ENCODE measurements at regions not wholly inside any gene's neighbourhood (a gene's known extent, or its start where the extent isn't known, plus 50 kb on each side); places are given as distances from the start of the nearest gene placed in this dataset.

DNA sequence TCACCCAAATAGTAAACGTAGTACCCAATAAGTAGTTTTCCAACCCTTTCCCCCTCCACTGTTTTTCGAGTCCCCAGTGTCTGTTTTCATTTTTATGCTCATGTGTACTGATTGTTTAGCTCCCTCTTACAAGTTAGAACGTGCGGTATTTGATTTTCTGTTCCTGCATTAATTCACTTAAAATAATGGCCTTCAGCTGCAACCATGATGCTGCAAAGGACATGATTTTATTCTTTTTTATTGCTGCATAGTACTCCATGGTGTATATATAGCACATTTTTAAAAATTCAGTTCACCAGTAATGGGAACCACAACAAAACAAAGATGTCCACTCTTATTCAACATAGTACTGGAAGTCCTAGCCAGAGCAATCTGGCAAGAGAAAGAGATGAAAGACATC is 72.8 kb downstream of the DUSP6 start:
- intact Hi-C loops (cut with DNase I; ENCODE audit: low total_unique reads): no loop called here
- 90 to 91% methylated on average over 4 of the region's 4 CpGs for WGBS, 2 donors
- no peak overlapping the region for H3K4me3 ChIP-seq (ENCODE audit: low read depth, poor library complexity, severe bottlenecking)
- TF ChIP-seq POLR2A (IDR thresholded peaks at IDR 0.05): no peak
- TF ChIP-seq, protein P1, sequence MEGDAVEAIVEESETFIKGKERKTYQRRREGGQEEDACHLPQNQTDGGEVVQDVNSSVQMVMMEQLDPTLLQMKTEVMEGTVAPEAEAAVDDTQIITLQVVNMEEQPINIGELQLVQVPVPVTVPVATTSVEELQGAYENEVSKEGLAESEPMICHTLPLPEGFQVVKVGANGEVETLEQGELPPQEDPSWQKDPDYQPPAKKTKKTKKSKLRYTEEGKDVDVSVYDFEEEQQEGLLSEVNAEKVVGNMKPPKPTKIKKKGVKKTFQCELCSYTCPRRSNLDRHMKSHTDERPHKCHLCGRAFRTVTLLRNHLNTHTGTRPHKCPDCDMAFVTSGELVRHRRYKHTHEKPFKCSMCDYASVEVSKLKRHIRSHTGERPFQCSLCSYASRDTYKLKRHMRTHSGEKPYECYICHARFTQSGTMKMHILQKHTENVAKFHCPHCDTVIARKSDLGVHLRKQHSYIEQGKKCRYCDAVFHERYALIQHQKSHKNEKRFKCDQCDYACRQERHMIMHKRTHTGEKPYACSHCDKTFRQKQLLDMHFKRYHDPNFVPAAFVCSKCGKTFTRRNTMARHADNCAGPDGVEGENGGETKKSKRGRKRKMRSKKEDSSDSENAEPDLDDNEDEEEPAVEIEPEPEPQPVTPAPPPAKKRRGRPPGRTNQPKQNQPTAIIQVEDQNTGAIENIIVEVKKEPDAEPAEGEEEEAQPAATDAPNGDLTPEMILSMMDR (IDR thresholded peaks at IDR 0.05): no peak
- no peak for DNase-seq (ENCODE audit: low spot score in 2 of 2)

DNA sequence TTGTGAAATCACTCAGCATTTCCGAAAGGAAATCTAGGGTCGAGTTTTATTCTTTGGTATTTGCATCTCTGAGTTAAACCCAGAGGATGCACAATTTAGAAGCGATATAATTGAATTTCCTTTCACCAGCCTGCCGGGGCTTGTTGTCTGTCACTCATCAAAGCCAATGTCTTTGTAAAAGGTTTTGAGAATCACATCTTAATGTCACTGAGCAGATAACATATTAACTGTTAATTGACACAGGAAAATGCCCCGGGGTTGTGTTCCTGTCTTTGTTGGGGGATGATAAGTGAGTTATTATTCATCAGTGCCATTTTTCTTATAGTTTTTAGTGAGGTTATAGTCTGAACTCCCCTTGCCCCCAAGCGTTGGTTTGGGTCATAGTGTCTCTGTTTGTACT is 73.4 kb downstream of the DUSP6 start:
- no peak overlapping the region for H3K4me3 ChIP-seq (ENCODE audit: low read depth, poor library complexity, severe bottlenecking)
- DNase-seq (ENCODE audit: low spot score in 2 of 2): no peak
- WGBS, 2 donors: 41 to 45% methylated on average over 6 of the region's 6 CpGs
- intact Hi-C loops (cut with DNase I; ENCODE audit: low total_unique reads): no loop called here
- TF ChIP-seq POLR2A (IDR thresholded peaks at IDR 0.05): no peak

DNA sequence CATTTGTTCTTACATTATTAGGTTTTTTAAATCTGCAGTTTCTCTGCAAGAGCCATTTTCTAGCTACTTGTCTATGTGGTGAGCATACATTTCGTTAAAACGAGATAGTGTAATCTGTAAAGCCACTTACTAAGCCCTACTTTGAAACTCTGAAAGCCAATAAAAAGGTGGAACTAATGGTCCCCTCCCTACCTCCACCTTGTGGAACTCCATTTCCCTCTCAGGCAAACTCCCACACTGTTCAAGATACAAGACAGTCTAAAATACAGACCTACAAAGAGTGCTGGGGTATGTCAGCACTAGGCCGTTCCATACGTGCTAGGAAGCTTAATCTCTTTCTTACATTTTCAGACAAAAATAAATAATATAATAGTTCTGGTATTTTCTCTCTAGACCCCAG is 74.1 kb downstream of the DUSP6 start:
- intact Hi-C loops (cut with DNase I; ENCODE audit: low total_unique reads): no loop called here
- WGBS, 2 donors: 96 to 99% methylated on average over 4 of the region's 4 CpGs
- no peak for DNase-seq (ENCODE audit: low spot score in 2 of 2)

DNA sequence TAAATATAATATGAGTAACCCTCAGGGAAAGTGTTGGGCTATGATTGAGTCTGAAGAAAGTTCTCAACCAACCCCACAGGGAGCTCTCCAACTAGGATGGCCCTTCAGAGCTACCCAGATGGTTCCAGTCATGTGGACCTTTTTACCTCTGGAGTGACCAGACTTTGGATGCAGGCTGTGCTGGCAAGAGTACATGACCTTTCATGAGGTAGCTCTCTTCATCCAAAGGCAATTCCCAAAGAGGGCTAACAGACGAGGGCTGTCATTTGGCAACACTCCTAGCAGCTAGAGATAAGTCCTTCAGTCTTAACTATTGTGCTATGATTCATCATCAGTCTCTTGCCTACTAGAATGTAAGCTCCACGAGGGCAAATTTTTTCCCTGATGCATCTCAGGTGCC is 75.4 kb downstream of the DUSP6 start:
- TF ChIP-seq POLR2A (IDR thresholded peaks at IDR 0.05): no peak
- TF ChIP-seq, protein P1 (IDR thresholded peaks at IDR 0.05): no peak
- WGBS, 2 donors: 81 to 85% methylated on average over 2 of the region's 2 CpGs
- DNase-seq (ENCODE audit: low spot score in 2 of 2): no peak
- intact Hi-C loops (cut with DNase I; ENCODE audit: low total_unique reads): no loop called here
- H3K4me3 ChIP-seq (ENCODE audit: low read depth, poor library complexity, severe bottlenecking): no peak overlapping the region

More for the DNA sequence above, 74.1 kb downstream of the DUSP6 start:
- H3K4me3 ChIP-seq (ENCODE audit: low read depth, poor library complexity, severe bottlenecking): no peak overlapping the region
- no peak for TF ChIP-seq POLR2A (IDR thresholded peaks at IDR 0.05)
- TF ChIP-seq, protein P1 (IDR thresholded peaks at IDR 0.05): no peak

DNA sequence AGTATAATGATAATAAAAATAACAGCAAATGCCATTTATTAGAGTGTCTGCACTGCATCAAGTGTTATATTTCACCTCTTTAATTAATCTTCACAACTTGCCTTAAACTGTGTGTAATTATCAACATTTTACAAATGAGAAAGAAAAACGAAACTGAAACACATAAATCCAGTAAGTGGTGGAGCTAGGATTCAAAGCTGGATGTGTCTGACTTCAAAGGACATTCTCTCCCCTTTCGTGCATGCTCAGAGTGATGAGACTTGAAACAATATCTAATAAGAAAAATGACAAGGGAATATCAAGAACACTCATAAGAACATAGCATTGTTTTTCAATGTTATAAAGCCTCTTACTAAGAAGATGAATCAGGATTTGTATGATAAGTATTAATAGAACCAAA is 78.8 kb downstream of the DUSP6 start:
- DNase-seq (ENCODE audit: low spot score in 2 of 2): no peak
- intact Hi-C loops (cut with DNase I; ENCODE audit: low total_unique reads): no loop called here
- TF ChIP-seq, protein P1 (IDR thresholded peaks at IDR 0.05): no peak
- no peak for TF ChIP-seq POLR2A (IDR thresholded peaks at IDR 0.05)
- H3K4me3 ChIP-seq (ENCODE audit: low read depth, poor library complexity, severe bottlenecking): no peak overlapping the region
- WGBS, 2 donors: 54 to 55% methylated on average over 2 of the region's 2 CpGs

DNA sequence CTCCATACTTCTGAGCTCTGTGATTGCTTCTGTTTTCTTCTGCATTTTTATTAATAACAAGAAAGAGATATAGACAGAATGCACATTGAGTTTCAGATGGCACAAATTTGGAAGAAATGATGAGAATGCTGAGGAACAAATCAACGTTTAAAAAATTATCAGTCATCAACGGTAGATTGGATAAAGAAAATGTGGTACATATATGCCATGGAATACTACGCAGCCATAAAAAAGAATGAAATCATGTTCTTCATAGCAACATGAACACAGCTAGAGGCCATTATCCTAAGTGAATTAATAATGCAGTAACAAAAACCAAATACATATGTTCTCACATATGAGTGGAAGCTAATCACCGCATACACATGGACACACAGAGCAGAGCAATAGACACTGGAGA is 81.8 kb downstream of the DUSP6 start:
- WGBS, 2 donors: 96 to 99% methylated on average over 4 of the region's 4 CpGs
- no peak overlapping the region for H3K4me3 ChIP-seq (ENCODE audit: low read depth, poor library complexity, severe bottlenecking)
- no peak for TF ChIP-seq POLR2A (IDR thresholded peaks at IDR 0.05)
- TF ChIP-seq, protein P1 (IDR thresholded peaks at IDR 0.05): no peak
- intact Hi-C loops (cut with DNase I; ENCODE audit: low total_unique reads): no loop called here
- DNase-seq (ENCODE audit: low spot score in 2 of 2): no peak

Data from lower leg skin (tissue), 4 donors.